Erythroblast (primary cell): ENCODE measurements at regions not wholly inside any gene's neighbourhood (a gene's known extent, or its start where the extent isn't known, plus 50 kb on each side); places are given as distances from the start of the nearest gene placed in this dataset.

Source experiments
- GATA1 ChIP-seq: IDR thresholded peaks from 2 replicates; pipeline ENCODE4 v1.6.1; 2011; ENCODE audit warnings: low read depth, mild to moderate bottlenecking, control low read depth, low read length, moderate library complexity
- POLR2A ChIP-seq: IDR thresholded peaks from 2 replicates; pipeline ENCODE4 v1.6.1; 2011; ENCODE audit warnings: mild to moderate bottlenecking, low read length

- TF ChIP-seq POLR2A, result no peak
- no peak for TF ChIP-seq GATA1
Measured at GRCh38 chr7:96400001-96400400, 78.1 kb upstream of the SLC25A13 start.
